ENCODE measurements at regions not wholly inside any gene's neighbourhood (a gene's known extent, or its start where the extent isn't known, plus 50 kb on each side); places are given as distances from the start of the nearest gene placed in this dataset.

DNA sequence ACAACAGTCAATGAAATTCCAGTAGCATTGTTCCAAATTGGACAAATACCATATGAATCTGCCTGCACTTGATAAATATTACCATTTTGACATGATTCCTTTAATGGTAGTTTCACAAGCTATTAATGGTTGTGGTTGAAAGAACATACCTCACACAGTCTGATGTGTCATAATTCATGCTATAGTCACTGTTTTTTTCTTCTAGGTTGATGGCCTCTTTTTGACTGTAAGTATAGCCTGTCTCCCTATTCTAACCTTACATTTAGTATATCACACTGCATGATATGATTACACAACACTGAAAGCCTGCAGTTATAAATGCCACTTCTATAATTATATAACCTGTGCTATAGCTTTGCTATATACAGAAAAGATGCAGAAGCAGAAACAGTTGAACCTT lies 834.1 kb downstream of the NSUN3 start:
- TF ChIP-seq, protein P1, sequence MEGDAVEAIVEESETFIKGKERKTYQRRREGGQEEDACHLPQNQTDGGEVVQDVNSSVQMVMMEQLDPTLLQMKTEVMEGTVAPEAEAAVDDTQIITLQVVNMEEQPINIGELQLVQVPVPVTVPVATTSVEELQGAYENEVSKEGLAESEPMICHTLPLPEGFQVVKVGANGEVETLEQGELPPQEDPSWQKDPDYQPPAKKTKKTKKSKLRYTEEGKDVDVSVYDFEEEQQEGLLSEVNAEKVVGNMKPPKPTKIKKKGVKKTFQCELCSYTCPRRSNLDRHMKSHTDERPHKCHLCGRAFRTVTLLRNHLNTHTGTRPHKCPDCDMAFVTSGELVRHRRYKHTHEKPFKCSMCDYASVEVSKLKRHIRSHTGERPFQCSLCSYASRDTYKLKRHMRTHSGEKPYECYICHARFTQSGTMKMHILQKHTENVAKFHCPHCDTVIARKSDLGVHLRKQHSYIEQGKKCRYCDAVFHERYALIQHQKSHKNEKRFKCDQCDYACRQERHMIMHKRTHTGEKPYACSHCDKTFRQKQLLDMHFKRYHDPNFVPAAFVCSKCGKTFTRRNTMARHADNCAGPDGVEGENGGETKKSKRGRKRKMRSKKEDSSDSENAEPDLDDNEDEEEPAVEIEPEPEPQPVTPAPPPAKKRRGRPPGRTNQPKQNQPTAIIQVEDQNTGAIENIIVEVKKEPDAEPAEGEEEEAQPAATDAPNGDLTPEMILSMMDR (IDR thresholded peaks at IDR 0.05) = no peak
- Mint-ChIP-seq H3K9me3 (ENCODE audit: low read depth) (no peaks in the 10 kb centered on the region), H3K36me3 (ENCODE audit: low read depth) (no peaks in the 10 kb centered on the region), H3K4me1 (ENCODE audit: low read depth) (no peaks in the 10 kb centered on the region), H3K27ac (ENCODE audit: unreplicated experiment) (no peak overlapping the region), H3K4me3 (ENCODE audit: unreplicated experiment) (no peak overlapping the region), H3K27me3 (ENCODE audit: low read depth) (no peaks in the 10 kb centered on the region)
- DNase-seq (ENCODE audit: low spot score) = no peak

DNA sequence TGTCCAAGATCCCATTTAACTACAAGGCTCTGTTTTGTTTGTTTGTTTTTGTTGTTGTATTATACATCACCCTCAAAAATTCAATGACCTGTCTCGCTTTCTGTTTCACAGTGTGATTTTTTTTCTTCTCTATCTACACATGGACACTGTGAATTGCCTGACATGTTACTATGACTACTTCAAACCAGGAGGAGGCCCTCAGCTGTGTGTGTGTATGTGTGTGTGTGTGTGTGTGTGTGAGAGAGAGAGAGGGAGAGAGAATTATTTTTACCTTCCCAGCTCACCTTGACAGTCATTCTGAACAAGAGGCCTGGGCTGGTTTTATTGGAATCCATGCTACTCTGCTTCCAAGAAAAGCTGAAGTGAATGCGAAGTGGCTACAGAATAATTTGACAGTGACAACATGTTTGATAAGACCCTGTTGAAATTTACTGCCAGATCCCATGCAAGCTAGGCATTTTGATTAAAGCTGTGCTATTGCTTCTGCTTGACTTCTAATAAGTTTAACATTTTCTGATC lies 841.4 kb downstream of the NSUN3 start:
- H3K4me1 Mint-ChIP-seq (ENCODE audit: low read depth) = no peaks in the 10 kb centered on the region
- no peak overlapping the region for H3K27ac Mint-ChIP-seq (ENCODE audit: unreplicated experiment)
- no peaks in the 10 kb centered on the region for H3K9me3 Mint-ChIP-seq (ENCODE audit: low read depth)
- no peak for DNase-seq (ENCODE audit: low spot score)
- H3K27me3 Mint-ChIP-seq (ENCODE audit: low read depth) = no peaks in the 10 kb centered on the region
- TF ChIP-seq, protein P1 (IDR thresholded peaks at IDR 0.05) = no peak
- no peak overlapping the region for H3K4me3 Mint-ChIP-seq (ENCODE audit: unreplicated experiment)
- H3K36me3 Mint-ChIP-seq (ENCODE audit: low read depth) = no peaks in the 10 kb centered on the region

DNA sequence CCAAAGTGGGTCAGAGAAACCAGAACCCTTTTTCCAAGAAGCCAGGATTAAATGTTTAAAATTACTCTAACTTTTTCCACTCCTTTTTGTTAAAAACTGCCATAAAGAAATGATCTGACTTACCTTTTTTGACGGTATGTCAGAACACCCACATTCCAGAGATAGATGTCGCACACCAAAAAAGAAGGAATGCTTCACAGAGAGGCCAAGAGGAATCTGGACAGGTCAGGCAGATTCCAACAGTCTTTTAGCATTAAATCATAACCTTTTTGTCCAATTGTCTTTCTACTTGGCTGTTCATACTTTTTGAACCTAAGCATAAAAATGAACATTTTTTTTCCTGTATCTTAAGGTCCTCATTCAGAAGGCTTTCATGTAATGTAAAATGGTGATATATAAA lies 846.9 kb downstream of the NSUN3 start:
- no peak overlapping the region for H3K27ac Mint-ChIP-seq (ENCODE audit: unreplicated experiment)
- no peaks in the 10 kb centered on the region for H3K27me3 Mint-ChIP-seq (ENCODE audit: low read depth)
- no peak overlapping the region for H3K4me3 Mint-ChIP-seq (ENCODE audit: unreplicated experiment)
- no peaks in the 10 kb centered on the region for H3K36me3 Mint-ChIP-seq (ENCODE audit: low read depth)
- no peak for DNase-seq (ENCODE audit: low spot score)
- TF ChIP-seq, protein P1 (IDR thresholded peaks at IDR 0.05) = no peak
- H3K4me1 Mint-ChIP-seq (ENCODE audit: low read depth) = peaks cover 6% of the 10 kb centered on the region
- no peaks in the 10 kb centered on the region for H3K9me3 Mint-ChIP-seq (ENCODE audit: low read depth)

DNA sequence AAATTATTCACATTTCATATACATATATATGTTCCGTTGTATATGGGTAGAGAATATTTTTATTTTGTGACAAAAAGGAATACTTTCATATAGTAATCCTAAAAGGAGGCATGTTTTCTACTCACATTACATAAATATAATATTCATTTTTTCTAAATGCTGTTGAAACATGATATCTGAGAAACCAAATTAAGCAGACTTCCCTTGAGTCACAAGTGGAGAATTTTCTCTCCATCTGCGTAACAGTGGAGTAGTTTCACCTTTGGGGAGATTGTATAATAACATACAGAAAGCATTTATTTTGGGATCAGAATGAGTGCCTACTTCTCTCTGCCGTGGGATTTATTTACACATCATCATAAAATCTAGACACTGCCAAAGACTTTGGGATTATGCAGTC lies 849.8 kb downstream of the NSUN3 start:
- no peaks in the 10 kb centered on the region for H3K36me3 Mint-ChIP-seq (ENCODE audit: low read depth)
- H3K9me3 Mint-ChIP-seq (ENCODE audit: low read depth) = no peaks in the 10 kb centered on the region
- DNase-seq (ENCODE audit: low spot score) = no peak
- peaks cover 6% of the 10 kb centered on the region for H3K4me1 Mint-ChIP-seq (ENCODE audit: low read depth)
- no peaks in the 10 kb centered on the region for H3K27me3 Mint-ChIP-seq (ENCODE audit: low read depth)
- TF ChIP-seq, protein P1 (IDR thresholded peaks at IDR 0.05) = no peak
- H3K4me3 Mint-ChIP-seq (ENCODE audit: unreplicated experiment) = no peak overlapping the region
- no peak overlapping the region for H3K27ac Mint-ChIP-seq (ENCODE audit: unreplicated experiment)

DNA sequence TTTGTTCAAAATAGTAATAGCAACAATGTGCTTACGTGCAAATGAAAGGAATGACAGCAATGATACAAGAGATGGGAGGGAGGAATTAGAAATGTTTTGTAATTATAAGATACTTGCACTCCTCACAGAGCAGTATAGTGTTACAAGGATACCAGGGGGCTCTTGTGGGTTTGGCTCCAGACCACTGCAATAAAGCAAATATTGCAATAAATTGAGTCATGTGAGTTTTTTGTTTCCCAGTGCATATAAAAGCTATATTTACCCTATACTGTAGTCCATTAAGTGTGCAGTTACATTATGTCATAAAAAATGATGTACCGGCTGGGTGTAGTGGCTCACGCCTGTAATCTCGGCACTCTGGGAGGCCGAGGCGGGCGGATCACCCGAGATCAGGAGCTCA lies 864.3 kb downstream of the NSUN3 start:
- no peak overlapping the region for H3K4me3 Mint-ChIP-seq (ENCODE audit: unreplicated experiment)
- no peak for DNase-seq (ENCODE audit: low spot score)
- no peak overlapping the region for H3K27ac Mint-ChIP-seq (ENCODE audit: unreplicated experiment)
- TF ChIP-seq, protein P1 (IDR thresholded peaks at IDR 0.05) = no peak
- H3K9me3 Mint-ChIP-seq (ENCODE audit: low read depth) = peaks cover 9% of the 10 kb centered on the region
- H3K4me1 Mint-ChIP-seq (ENCODE audit: low read depth) = peaks cover 5% of the 10 kb centered on the region
- no peaks in the 10 kb centered on the region for H3K36me3 Mint-ChIP-seq (ENCODE audit: low read depth)
- H3K27me3 Mint-ChIP-seq (ENCODE audit: low read depth) = no peaks in the 10 kb centered on the region

Measured in chondrocyte (in vitro differentiated cells).